Smooth muscle cell of the brain vasculature (primary cell): ENCODE measurements at regions not wholly inside any gene's neighbourhood (a gene's known extent, or its start where the extent isn't known, plus 50 kb on each side); places are given as distances from the start of the nearest gene placed in this dataset.
"Not testable (repeated sequence)": the region's sequence is repeated elsewhere in the genome, so short reads cannot be mapped to it uniquely, and the experiment has no call there.

Source experiments
- DNase-seq: peaks from one replicate; pipeline ENCODE4 v3.0.0-alpha.2; 2012; ENCODE audit warnings: low read depth, low spot score

DNA sequence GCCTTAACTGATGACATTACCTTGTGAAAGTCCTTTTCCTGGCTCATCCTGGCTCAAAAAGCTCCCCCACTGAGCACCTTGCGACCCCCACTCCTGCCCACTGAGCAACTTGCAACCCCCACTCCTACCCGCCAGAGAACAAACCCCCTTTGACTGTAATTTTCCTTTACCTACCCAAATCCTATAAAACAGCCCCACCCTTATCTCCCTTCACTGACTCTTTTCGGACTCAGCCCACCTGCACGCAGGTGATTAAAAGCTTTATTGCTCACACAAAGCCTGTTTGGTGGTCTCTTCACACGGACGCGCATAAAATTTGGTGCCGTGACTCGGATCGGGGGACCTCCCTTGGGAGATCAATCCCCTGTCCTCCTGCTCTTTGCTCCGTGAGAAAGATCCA lies 124.4 kb upstream of the MAP2 start:
- not testable (repeated sequence) for DNase-seq

DNA sequence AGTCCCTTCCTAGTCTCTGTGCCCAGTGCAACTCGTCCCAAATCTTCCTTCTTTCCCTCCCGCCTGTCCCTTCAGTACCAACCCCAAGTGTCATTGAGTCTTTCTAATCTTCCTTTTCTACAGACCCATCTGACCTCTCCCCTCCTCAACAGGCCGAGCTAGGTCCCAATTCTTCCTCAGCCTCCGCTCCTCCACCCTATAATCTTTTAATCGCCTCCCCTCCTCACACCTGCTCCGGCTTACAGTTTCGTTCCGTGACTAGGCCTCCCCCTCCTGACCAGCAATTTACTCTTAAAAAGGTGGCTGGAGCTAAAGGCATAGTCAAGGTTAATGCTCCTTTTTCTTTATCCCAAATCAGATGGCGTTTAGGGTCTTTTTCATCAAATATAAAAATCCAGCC lies 123.1 kb upstream of the MAP2 start:
- DNase-seq: not testable (repeated sequence)

GRCh38 chr2:209305026-209305425 lies 118.8 kb upstream of the MAP2 start:
- no peak for DNase-seq

- no peak for DNase-seq
Measured at GRCh38 chr2:209305746-209306196, 118.1 kb upstream of the MAP2 start.

- no peak for DNase-seq
Measured at GRCh38 chr2:209307161-209308001, 116.5 kb upstream of the MAP2 start.

DNA sequence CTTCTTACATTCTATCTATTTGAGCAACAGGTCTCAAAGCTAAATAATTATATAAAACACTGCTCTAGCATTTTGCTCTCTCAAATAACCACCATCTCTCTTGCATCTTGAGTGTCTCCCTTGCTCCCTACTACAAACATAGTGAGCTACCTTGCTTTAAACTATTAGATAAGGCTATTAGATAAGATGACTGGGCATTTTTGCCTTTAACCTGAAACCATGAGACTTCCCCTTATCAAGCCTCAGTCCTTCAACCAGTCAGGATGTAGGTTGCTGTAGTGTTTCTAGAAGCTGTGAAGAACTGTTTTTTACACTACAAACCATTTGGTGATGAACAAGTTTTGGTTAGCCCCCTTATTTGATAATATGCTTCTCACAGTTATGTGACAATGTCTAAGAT lies 115.4 kb upstream of the MAP2 start:
- DNase-seq: no peak

GRCh38 chr2:209311948-209312347 lies 111.9 kb upstream of the MAP2 start:
- no peak for DNase-seq

DNA sequence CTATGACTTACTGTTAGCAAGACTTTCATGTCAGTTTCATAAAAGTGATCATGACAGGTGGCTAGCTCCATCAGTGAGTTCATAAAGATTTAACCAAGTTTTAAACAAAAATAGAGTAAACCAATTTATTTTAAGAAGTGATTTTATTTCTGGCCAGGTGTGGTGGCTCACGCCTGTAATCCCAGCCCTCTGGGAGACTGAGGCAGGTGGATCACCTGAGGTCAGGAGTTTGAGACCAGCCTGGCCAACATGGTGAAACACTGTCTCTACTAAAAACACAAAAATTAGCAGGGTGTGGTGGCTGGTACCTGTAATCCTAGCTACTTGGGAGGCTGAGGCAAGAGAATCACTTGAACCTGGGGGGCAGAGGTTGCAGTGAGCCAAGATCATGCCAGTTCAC lies 111.4 kb upstream of the MAP2 start:
- DNase-seq: not testable (repeated sequence)

DNA sequence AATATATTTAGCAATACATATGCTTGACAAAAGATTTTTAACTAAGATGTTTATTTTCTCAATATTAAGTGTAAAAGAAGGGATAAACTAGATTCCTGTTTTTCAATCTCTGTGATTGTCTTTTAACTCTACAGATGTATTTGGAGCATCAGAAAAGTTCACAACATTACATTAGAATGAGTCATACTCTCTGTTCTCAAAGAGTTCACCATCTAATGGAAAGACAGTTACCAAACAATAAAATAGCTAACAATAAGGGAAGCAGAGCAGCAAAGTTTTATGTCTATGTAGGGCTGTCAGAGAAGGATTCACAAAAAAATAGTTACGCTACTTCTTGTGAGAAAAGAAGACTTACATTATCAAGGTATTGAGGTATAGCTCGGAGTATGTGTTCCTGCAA lies 109.2 kb upstream of the MAP2 start:
- no peak for DNase-seq

DNA sequence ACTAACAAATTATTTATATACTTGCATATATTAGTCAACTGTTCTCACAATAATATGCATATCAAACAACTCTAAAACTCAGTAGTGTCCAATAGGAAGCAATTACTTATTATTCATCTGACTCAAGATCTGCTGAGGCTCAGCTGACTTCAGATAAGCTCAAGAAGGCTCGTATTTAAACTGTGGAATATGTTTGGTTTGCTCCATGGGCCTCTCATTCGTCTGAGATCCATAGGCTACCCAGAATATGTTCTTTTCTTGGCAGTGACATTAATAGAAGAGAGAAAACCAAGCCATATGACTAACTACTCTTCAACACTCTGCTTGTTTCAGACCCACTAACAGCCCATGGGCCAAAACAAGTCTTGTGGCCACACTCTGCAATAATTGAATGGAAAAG lies 107.7 kb upstream of the MAP2 start:
- DNase-seq: no peak

DNA sequence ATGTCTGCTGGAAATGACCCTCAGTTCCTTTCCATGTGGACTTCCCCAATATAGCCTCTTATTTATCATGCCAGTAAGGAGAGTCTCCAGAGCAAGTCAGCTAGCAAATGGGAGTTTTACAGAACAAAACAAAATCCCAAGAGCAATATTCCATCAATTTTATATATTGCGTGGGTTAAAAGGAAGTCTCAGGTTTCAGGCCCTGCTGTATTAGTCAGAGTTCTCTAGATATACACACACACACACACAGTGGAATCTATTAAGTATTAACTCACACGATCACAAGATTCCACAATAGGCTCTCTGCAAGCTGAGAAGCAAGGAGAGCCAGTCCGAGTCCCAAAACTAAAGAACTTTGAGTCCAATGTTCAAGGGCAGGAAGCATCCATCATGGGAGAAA lies 102.8 kb upstream of the MAP2 start:
- DNase-seq: no peak

DNA sequence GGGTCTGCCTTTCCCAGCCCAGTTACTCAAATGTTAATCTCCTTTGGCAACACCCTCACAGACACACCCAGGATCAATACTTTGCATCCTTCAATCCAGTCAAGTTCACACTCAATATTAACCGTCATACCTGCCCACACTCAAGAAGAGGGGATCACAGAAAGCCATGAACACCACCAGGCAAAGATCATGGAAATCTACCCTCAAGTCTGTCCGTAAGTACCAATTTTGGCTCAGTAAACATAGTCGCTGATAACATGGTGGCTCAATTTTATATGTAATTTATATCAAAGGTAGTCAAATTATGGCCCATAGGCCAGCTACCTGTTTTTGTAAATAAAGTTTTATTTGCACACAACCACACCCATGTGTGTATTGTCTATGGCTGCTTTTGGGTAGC lies 102.3 kb upstream of the MAP2 start:
- DNase-seq: no peak

DNA sequence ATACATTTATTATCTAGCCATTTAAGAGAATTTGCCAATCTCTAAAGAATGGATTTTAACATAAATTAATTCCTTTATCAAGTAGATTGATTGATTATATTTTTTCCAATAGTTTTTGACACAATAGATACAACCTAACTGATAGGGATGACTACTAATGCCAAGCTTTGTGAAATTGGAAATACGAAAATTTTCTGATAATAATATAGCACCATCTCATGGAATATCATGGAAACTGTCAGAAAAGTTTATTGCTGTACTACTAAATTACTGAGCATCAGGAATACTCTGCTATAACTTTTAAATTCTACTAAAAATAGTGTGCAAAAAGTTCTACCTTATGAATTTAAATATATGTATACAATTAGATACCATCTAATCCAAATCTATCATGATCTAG lies 101.8 kb upstream of the MAP2 start:
- no peak for DNase-seq

GRCh38 chr2:209322905-209323512 lies 100.8 kb upstream of the MAP2 start:
- DNase-seq: no peak

DNA sequence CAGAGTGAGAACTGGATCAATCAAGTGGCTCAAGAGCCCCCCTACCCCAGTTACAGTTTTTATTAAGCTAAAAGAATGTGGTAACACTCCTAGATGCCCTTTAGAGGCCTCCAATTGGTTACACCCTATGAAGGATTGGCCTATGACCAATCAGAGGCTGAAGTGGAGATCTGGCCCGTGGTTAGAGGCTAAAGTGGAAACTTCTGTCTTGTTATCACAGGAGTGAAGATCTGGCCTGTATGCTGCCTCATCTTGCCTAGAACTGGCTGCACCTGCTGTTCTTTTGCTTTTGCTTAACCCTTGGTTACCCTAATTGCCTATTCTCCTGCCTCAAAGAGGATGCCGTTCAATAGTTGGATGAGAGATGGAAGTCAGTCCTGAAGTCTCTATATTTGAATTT lies 100.1 kb upstream of the MAP2 start:
- no peak for DNase-seq

DNA sequence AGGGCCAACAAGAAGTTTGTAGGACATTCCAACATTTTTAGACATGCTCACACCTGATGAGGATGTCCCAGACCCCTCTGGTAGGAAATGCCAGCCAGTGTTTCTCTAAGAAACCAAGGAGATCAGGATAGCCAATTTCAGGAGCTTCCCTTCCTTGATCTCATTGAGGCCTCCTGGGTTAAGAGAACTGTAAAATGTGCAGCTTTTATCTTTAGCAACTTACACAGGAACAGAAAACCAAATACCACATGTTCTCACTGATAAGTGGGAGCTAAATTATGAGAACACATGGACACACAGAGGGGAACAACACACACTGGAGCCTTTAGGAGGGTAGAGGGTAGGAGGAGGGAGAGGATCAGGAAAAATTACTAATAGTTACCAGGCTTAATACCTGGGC lies 99.6 kb upstream of the MAP2 start:
- DNase-seq: no peak

DNA sequence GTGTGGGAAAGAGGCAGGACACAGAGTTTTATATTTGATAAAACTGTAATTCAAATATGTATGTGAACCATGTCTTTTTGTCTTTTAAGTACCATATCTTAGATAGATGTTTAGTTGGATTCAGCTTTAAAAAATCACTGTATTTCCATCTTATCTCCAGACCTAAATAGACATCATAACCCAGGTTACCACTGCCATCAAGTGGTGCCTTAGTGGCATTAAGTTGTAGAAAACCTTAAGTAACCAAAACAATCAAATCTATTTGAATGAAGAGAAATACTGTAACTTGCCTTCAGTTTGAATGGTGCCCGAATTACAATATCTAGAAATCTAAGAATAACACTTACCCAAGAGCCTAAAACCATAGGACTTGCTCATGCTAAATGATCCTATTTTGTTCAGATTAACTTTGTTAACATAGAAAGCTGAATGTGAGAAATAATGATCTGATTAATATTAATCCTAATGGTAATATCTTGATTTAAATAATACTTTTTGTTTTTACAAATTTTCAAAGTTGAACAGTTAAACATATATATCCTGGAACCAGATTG lies 92.5 kb upstream of the MAP2 start:
- peak; percentile 7 for DNase-seq

DNA sequence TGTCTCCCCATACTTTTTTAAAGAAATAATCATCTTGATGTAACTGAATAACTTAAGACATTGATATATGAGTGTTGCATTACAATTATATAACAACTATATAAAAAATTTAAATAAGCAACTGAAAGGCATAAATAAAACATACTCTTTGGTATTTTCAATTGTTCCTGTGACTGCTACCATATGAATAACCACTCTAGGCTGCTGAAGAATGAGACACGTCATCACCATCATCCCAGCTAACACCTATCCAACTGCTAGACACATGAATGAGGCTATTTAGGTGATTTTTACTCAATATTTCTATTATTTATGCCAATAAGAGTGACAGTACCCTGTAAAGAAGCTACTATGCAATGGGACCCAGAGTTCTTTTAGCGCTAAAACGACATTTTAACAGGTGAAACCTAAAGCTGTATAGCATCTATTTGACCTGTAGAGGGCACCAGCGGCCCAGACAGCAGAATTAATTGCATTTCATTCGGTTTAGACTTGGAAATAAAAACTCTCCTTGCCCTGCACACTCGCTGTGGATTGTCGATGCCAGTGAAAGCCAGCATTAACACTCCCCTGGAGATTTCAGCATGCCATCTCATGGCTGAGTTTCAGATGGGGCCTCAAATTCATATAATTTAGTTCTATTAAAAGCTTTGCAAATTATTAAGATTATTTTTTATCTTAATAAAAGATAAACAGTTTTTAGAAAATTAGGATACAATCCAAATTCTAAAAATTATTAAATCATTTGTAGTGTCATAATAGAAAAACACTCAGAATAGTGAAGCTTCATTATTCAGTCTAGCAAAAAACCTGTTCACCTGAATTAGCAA lies 89.4 kb upstream of the MAP2 start:
- DNase-seq: peak; percentile 37

GRCh38 chr2:209340522-209340921 lies 83.3 kb upstream of the MAP2 start:
- no peak for DNase-seq

DNA sequence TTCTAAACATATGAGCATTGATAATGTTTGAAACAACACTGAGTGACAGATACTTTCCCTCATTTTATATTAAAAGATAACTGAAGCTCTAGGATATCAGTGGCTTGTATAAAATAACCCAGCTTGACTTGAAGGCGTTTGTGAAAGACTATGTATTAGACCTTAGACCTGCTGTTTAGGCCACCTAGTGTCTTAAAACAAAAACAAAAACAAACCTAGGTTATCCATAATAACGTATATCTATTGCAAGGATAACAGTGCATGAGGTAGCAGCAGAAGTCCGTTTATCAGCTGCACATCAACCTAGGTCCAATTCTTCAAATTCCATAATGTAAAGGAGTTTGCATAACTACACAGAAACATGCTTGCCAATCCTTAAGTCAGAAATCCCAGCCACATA lies 79.5 kb upstream of the MAP2 start:
- DNase-seq: no peak

GRCh38 chr2:209348433-209348832 lies 75.4 kb upstream of the MAP2 start:
- no peak for DNase-seq

GRCh38 chr2:209351636-209352035 lies 72.2 kb upstream of the MAP2 start:
- DNase-seq: no peak
